GM23338 (cell line): ENCODE measurements at regions not wholly inside any gene's neighbourhood (a gene's known extent, or its start where the extent isn't known, plus 50 kb on each side); places are given as distances from the start of the nearest gene placed in this dataset.

Experiments used
- ATAC-seq: fragments of 200-7000 bp; cut with Tn5 transposase; 3 replicates; pipeline ENCODE4 v1.9.1; 2020
- DNase-seq: peaks from one replicate; pipeline ENCODE4 v3.0.0-alpha.2; 2015; ENCODE audit warnings: low spot score
- H2AFZ ChIP-seq: fragments of 200-600 bp; sonication (generic); 2 replicates; pipeline ENCODE4 v1.8.0; 2016; ENCODE audit warnings: antibody characterized with exemption, mild to moderate bottlenecking, moderate library complexity
- H3F3A ChIP-seq: fragments of 200-600 bp; sonication (generic); replicated peaks from 2 replicates; pipeline ENCODE4 v1.8.0; 2017; ENCODE audit warnings: antibody characterized with exemption, mixed run types, low read depth
- H3K27ac ChIP-seq: fragments of 200-600 bp; sonication (generic); 2 replicates; pipeline ENCODE4 v1.6.1; 2016; ENCODE audit warnings: low read depth
- H3K27me3 ChIP-seq: fragments of 200-600 bp; sonication (generic); 2 replicates; pipeline ENCODE4 v1.8.0; 2016; ENCODE audit warnings: mild to moderate bottlenecking, mixed run types, moderate library complexity; ENCODE audit not compliant: insufficient read depth
- H3K36me3 ChIP-seq: fragments of 200-600 bp; sonication (generic); 2 replicates; pipeline ENCODE4 v1.8.0; 2016; ENCODE audit warnings: mild to moderate bottlenecking; ENCODE audit not compliant: insufficient read depth
- H3K4me1 ChIP-seq: fragments of 200-600 bp; sonication (generic); 2 replicates; pipeline ENCODE4 v1.8.0; 2016; ENCODE audit warnings: mild to moderate bottlenecking, moderate library complexity; ENCODE audit not compliant: insufficient read depth
- H3K4me2 ChIP-seq: fragments of 200-600 bp; sonication (generic); 2 replicates; pipeline ENCODE4 v1.7.1; 2017; ENCODE audit warnings: mixed run types
- H3K4me3 ChIP-seq: fragments of 200-600 bp; sonication (generic); 2 replicates; pipeline ENCODE4 v1.6.1; 2016; ENCODE audit warnings: mixed run types
- H3K79me2 ChIP-seq: fragments of 200-600 bp; sonication (generic); replicated peaks from 2 replicates; pipeline ENCODE4 v1.8.0; 2017; ENCODE audit warnings: mild to moderate bottlenecking; ENCODE audit not compliant: insufficient read depth
- H3K9me2 ChIP-seq: fragments of 200-600 bp; sonication (generic); 2 replicates; pipeline ENCODE4 v1.8.0; 2017; ENCODE audit not compliant: insufficient read depth
- H4K20me1 ChIP-seq: fragments of 200-600 bp; sonication (generic); replicated peaks from 2 replicates; pipeline ENCODE4 v1.8.0; 2017; ENCODE audit warnings: mild to moderate bottlenecking; ENCODE audit not compliant: insufficient read depth
- H3K27ac Mint-ChIP-seq: 2 replicates; pipeline ENCODE4 v1.8.0; 2020; ENCODE audit warnings: inconsistent platforms, mild to moderate bottlenecking, moderate library complexity, mixed read lengths
- H3K27me3 Mint-ChIP-seq: 3 replicates; pipeline ENCODE4 v1.8.0; 2022; ENCODE audit warnings: low read depth, mild to moderate bottlenecking, moderate library complexity, mixed read lengths, inconsistent platforms; ENCODE audit not compliant: insufficient read depth, poor library complexity
- H3K36me3 Mint-ChIP-seq: 3 replicates; pipeline ENCODE4 v1.8.0; 2021; ENCODE audit warnings: low read depth, mild to moderate bottlenecking, inconsistent platforms, moderate library complexity, mixed read lengths
- H3K4me1 Mint-ChIP-seq: 3 replicates; pipeline ENCODE4 v1.8.0; 2020; ENCODE audit warnings: mild to moderate bottlenecking, inconsistent platforms, mixed read lengths
- H3K4me3 Mint-ChIP-seq: 3 replicates; pipeline ENCODE4 v1.8.0; 2021; ENCODE audit warnings: moderate library complexity, mild to moderate bottlenecking, inconsistent platforms, mixed read lengths
- H3K9me3 Mint-ChIP-seq: 3 replicates; pipeline ENCODE4 v1.8.0; 2020; ENCODE audit warnings: moderate library complexity, mild to moderate bottlenecking, inconsistent platforms, mixed read lengths
- CREB1 ChIP-seq: fragments of 250-450 bp; sonication (Bioruptor Pico); IDR thresholded peaks from 2 replicates; pipeline ENCODE4 v1.5.0; 2020; ENCODE audit warnings: low read depth, mild to moderate bottlenecking, moderate library complexity
- CTCF ChIP-seq, 2 experiments: fragments of 200-600 bp in 1 of 2; sonication (generic) in 1 of 2; conservative IDR thresholded peaks; 2 replicates each; pipeline versions ENCODE4 v1.5.1 to v1.6.1; 2016 to 2017; ENCODE audit warnings: antibody characterized with exemption in 2 of 2, low read depth in 2 of 2, mild to moderate bottlenecking in 2 of 2, moderate library complexity in 1 of 2
- EZH2 ChIP-seq: fragments of 200-600 bp; sonication (generic); IDR thresholded peaks from one replicate; pipeline ENCODE4 v1.8.0; 2017; ENCODE audit warnings: antibody characterized with exemption, mild to moderate bottlenecking, low read depth; ENCODE audit not compliant: unreplicated experiment
- REST ChIP-seq: IDR thresholded peaks from one replicate; pipeline ENCODE4 v1.6.1; 2018; ENCODE audit warnings: antibody characterized with exemption; ENCODE audit not compliant: unreplicated experiment
- ZNF114 ChIP-seq: fragments of 250-450 bp; sonication (Bioruptor Pico); IDR thresholded peaks from 2 replicates; pipeline ENCODE4 v1.5.0; 2020; ENCODE audit warnings: mild to moderate bottlenecking, moderate library complexity
- ZNF331 ChIP-seq: fragments of 250-450 bp; sonication (Bioruptor Pico); IDR thresholded peaks from 2 replicates; pipeline ENCODE4 v1.5.0; 2020; ENCODE audit warnings: low read depth, mild to moderate bottlenecking, moderate library complexity
- ZNF462 ChIP-seq: fragments of 250-450 bp; sonication (Bioruptor Pico); IDR thresholded peaks from 2 replicates; pipeline ENCODE4 v1.5.0; 2020; ENCODE audit warnings: mild to moderate bottlenecking, moderate library complexity

GRCh38 chr9:17963498-17963897, 384.6 kb downstream of the SH3GL2 start (continued):
- no peak for TF ChIP-seq REST

GRCh38 chr9:17967731-17968130, 388.9 kb downstream of the SH3GL2 start:
- H3F3A ChIP-seq, result no peaks in the 10 kb centered on the region
- H3K4me1 ChIP-seq, result peaks cover 10% of the 10 kb centered on the region
- Mint-ChIP-seq H3K4me3 (no peak overlapping the region), H3K27me3 (peaks cover 2% of the 10 kb centered on the region), H3K36me3 (no peaks in the 10 kb centered on the region), H3K4me1 (peaks cover 7% of the 10 kb centered on the region; the same call in 2 of the 3 replicates), H3K27ac (no peak overlapping the region), H3K9me3 (no peaks in the 10 kb centered on the region; the same call in 2 of the 3 replicates)
- no peak overlapping the region for H3K4me3 ChIP-seq
- no peak overlapping the region for H2AFZ ChIP-seq
- no peak overlapping the region for H3K4me2 ChIP-seq
- no peaks in the 10 kb centered on the region for H4K20me1 ChIP-seq
- ATAC-seq (no peak), DNase-seq (no peak)
- H3K27me3 ChIP-seq, result no peaks in the 10 kb centered on the region
- TF ChIP-seq ZNF114 (CRISPR knock-in tag) (no peak), CTCF (conservative IDR thresholded peaks at IDR 0.05; ENCODE audit: low read depth in 2 of 2) (no peak), CREB1 (CRISPR knock-in tag) (no peak), ZNF331 (CRISPR knock-in tag) (no peak), EZH2 (no peak), REST (no peak), ZNF462 (CRISPR knock-in tag) (no peak)
- H3K9me2 ChIP-seq, result no peaks in the 10 kb centered on the region
- H3K79me2 ChIP-seq, result no peaks in the 10 kb centered on the region
- no peaks in the 10 kb centered on the region for H3K36me3 ChIP-seq
- no peak overlapping the region for H3K27ac ChIP-seq
